Right lobe of liver (tissue), 4 donors: ENCODE measurements at regions not wholly inside any gene's neighbourhood (a gene's known extent, or its start where the extent isn't known, plus 50 kb on each side); places are given as distances from the start of the nearest gene placed in this dataset.

Experiments
- POLR2A ChIP-seq: fragments of 450-650 bp; IDR thresholded peaks from one replicate; pipeline ENCODE4 v1.6.1; 2017; ENCODE audit warnings: antibody characterized with exemption, mild to moderate bottlenecking
- TF ChIP-seq, protein P1 (sequence below), 4 donors: fragments of 200-600 bp in 3 of 4; fragments of 450-650 bp in 1 of 4; IDR thresholded peaks; one replicate each; pipeline versions ENCODE4 v1.5.1 to v1.8.0; 2016 to 2022; ENCODE audit warnings: antibody characterized with exemption in 4 of 4, mild to moderate bottlenecking in 2 of 4
- donor health status: DM: no; HTN: no; CAD: no.
- donor health status: DM: no; HTN: no; CAD: no.
- donor health status: DM: no; HTN: yes; CAD: no.

DNA sequence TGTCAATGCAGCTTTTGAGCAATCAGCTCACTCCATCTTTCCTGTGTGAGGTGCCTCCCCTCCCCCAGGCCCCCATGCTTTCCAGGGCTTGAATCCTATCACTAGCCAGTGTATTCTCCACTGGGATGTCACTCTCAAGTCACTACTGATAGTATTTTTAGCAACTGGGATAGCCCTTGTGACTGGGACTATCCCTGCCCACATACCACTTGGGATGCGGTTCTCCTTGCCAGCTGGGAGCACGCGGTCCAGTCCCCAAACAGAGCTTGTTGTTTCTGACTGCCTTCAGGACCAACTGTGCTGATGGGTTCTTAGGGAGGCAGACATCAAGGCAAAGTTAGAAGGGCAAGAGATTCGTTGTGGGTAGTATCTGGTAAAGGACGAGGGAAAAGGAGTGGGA, 134.9 kb downstream of the FAM161A start:
- TF ChIP-seq, protein P1, sequence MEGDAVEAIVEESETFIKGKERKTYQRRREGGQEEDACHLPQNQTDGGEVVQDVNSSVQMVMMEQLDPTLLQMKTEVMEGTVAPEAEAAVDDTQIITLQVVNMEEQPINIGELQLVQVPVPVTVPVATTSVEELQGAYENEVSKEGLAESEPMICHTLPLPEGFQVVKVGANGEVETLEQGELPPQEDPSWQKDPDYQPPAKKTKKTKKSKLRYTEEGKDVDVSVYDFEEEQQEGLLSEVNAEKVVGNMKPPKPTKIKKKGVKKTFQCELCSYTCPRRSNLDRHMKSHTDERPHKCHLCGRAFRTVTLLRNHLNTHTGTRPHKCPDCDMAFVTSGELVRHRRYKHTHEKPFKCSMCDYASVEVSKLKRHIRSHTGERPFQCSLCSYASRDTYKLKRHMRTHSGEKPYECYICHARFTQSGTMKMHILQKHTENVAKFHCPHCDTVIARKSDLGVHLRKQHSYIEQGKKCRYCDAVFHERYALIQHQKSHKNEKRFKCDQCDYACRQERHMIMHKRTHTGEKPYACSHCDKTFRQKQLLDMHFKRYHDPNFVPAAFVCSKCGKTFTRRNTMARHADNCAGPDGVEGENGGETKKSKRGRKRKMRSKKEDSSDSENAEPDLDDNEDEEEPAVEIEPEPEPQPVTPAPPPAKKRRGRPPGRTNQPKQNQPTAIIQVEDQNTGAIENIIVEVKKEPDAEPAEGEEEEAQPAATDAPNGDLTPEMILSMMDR (IDR thresholded peaks at IDR 0.05), result no peak
- TF ChIP-seq POLR2A, result no peak
